Nephron progenitor cell (in vitro differentiated cells): ENCODE measurements at regions not wholly inside any gene's neighbourhood (a gene's known extent, or its start where the extent isn't known, plus 50 kb on each side); places are given as distances from the start of the nearest gene placed in this dataset.

Experiments used
- DNase-seq: peaks from one replicate; pipeline ENCODE4 v3.0.0; 2021
- H3K27ac Mint-ChIP-seq: 2 replicates; pipeline ENCODE4 v1.8.0; 2021; ENCODE audit warnings: mild to moderate bottlenecking, moderate library complexity, mixed read lengths
- H3K27me3 Mint-ChIP-seq: 2 replicates; pipeline ENCODE4 v1.8.0; 2021; ENCODE audit warnings: mild to moderate bottlenecking, low read depth, mixed read lengths; ENCODE audit not compliant: poor library complexity
- H3K36me3 Mint-ChIP-seq: 2 replicates; pipeline ENCODE4 v1.8.0; 2021; ENCODE audit warnings: low read depth, mixed read lengths
- H3K4me1 Mint-ChIP-seq: 2 replicates; pipeline ENCODE4 v1.8.0; 2021; ENCODE audit warnings: mixed read lengths
- H3K4me3 Mint-ChIP-seq: 2 replicates; pipeline ENCODE4 v1.8.0; 2021; ENCODE audit warnings: mild to moderate bottlenecking, moderate library complexity, mixed read lengths
- H3K9me3 Mint-ChIP-seq: 2 replicates; pipeline ENCODE4 v1.8.0; 2021; ENCODE audit warnings: mild to moderate bottlenecking, moderate library complexity, mixed read lengths
- CTCF ChIP-seq: fragments of 200-600 bp; sonication (generic); IDR thresholded peaks from 2 replicates; pipeline ENCODE4 v1.5.0; 2021; ENCODE audit warnings: antibody characterized with exemption

- no peaks in the 10 kb centered on the region for H3K9me3 Mint-ChIP-seq
These were observed 457.0 kb upstream of the ZNF462 start for GRCh38 chr9:106405871-106406435.

GRCh38 chr9:106414042-106414441 lies 448.9 kb upstream of the ZNF462 start:
- no peaks in the 10 kb centered on the region for H3K4me1 Mint-ChIP-seq
- no peaks in the 10 kb centered on the region for H3K36me3 Mint-ChIP-seq
- H3K27me3 Mint-ChIP-seq: peaks cover 14% of the 10 kb centered on the region
- no peak overlapping the region for H3K4me3 Mint-ChIP-seq
- no peak for TF ChIP-seq CTCF
- no peak for DNase-seq
- H3K27ac Mint-ChIP-seq: no peak overlapping the region
- no peaks in the 10 kb centered on the region for H3K9me3 Mint-ChIP-seq

More at GRCh38 chr9:106405871-106406435, 457.0 kb upstream of the ZNF462 start:
- Mint-ChIP-seq H3K4me1 (no peaks in the 10 kb centered on the region), H3K27ac (no peak overlapping the region), H3K4me3 (no peak overlapping the region), H3K36me3 (no peaks in the 10 kb centered on the region), H3K27me3 (peaks cover 7% of the 10 kb centered on the region)
- no peak for DNase-seq
- no peak for TF ChIP-seq CTCF

- H3K4me3 Mint-ChIP-seq: no peak overlapping the region
- H3K4me1 Mint-ChIP-seq: peaks cover 19% of the 10 kb centered on the region
- DNase-seq: no peak
- peaks cover 11% of the 10 kb centered on the region for H3K27me3 Mint-ChIP-seq
- no peaks in the 10 kb centered on the region for H3K9me3 Mint-ChIP-seq
- no peaks in the 10 kb centered on the region for H3K36me3 Mint-ChIP-seq
- H3K27ac Mint-ChIP-seq: no peak overlapping the region
- TF ChIP-seq CTCF: no peak
These were observed 445.3 kb upstream of the ZNF462 start for GRCh38 chr9:106417685-106418084.

GRCh38 chr9:106419829-106420228 lies 443.1 kb upstream of the ZNF462 start:
- Mint-ChIP-seq H3K36me3 (no peaks in the 10 kb centered on the region), H3K27ac (no peak overlapping the region), H3K4me3 (no peak overlapping the region), H3K9me3 (no peaks in the 10 kb centered on the region), H3K27me3 (peaks cover 10% of the 10 kb centered on the region), H3K4me1 (peaks cover 26% of the 10 kb centered on the region)
- no peak for TF ChIP-seq CTCF
- DNase-seq: no peak

- peaks cover 10% of the 10 kb centered on the region for H3K27me3 Mint-ChIP-seq
- TF ChIP-seq CTCF: no peak
- no peak overlapping the region for H3K27ac Mint-ChIP-seq
- H3K4me3 Mint-ChIP-seq: no peak overlapping the region
- DNase-seq: no peak
- H3K36me3 Mint-ChIP-seq: no peaks in the 10 kb centered on the region
- no peaks in the 10 kb centered on the region for H3K9me3 Mint-ChIP-seq
- H3K4me1 Mint-ChIP-seq: peaks cover 26% of the 10 kb centered on the region
These were observed 442.4 kb upstream of the ZNF462 start for GRCh38 chr9:106420511-106420944.

- H3K4me1 Mint-ChIP-seq: peaks cover 26% of the 10 kb centered on the region
- H3K9me3 Mint-ChIP-seq: no peaks in the 10 kb centered on the region
- H3K36me3 Mint-ChIP-seq: no peaks in the 10 kb centered on the region
- no peak for TF ChIP-seq CTCF
- no peak for DNase-seq
- H3K4me3 Mint-ChIP-seq: no peak overlapping the region
- no peak overlapping the region for H3K27ac Mint-ChIP-seq
- H3K27me3 Mint-ChIP-seq: peaks cover 10% of the 10 kb centered on the region
These were observed 441.2 kb upstream of the ZNF462 start for GRCh38 chr9:106421772-106422171.
